K562 (cell line): ENCODE measurements at regions not wholly inside any gene's neighbourhood (a gene's known extent, or its start where the extent isn't known, plus 50 kb on each side); places are given as distances from the start of the nearest gene placed in this dataset.

Experiments used
- DACH1 ChIP-seq: fragments of 450-650 bp; IDR thresholded peaks from 2 replicates; pipeline ENCODE4 v1.6.1; 2018; ENCODE audit not compliant: partially characterized antibody
- ELF1 ChIP-seq: fragments of 200-800 bp; sonication (Bioruptor generic); IDR thresholded peaks from 2 replicates; pipeline ENCODE4 v1.6.1; 2016; ENCODE audit warnings: missing genetic modification characterization, missing compliant biosample characterization
- FUS ChIP-seq: fragments of 200-400 bp; formaldehyde crosslinking; optimal IDR thresholded peaks from 2 replicates; pipeline ENCODE3; 2017; ENCODE audit warnings: low read depth, low read length
- GABPA ChIP-seq: fragments of 200-800 bp; sonication (Bioruptor generic); conservative IDR thresholded peaks from 2 replicates; pipeline ENCODE4 v1.6.1; 2016; ENCODE audit warnings: low read depth, missing genetic modification characterization, missing compliant biosample characterization
- HIVEP1 ChIP-seq: fragments of 250-450 bp; sonication (Bioruptor Pico); IDR thresholded peaks from 2 replicates; pipeline ENCODE4 v1.4.0; 2020; ENCODE audit warnings: mild to moderate bottlenecking
- KLF6 ChIP-seq: fragments of 250-450 bp; sonication (Bioruptor Pico); IDR thresholded peaks from 2 replicates; pipeline ENCODE4 v1.4.0; 2020; ENCODE audit warnings: mild to moderate bottlenecking, moderate library complexity, borderline replicate concordance
- MAFK ChIP-seq: IDR thresholded peaks from 2 replicates; pipeline ENCODE4 v1.6.1; 2011; ENCODE audit warnings: low read length, improper control_type of control experiment
- NRF1 ChIP-seq, 2 experiments: fragments of 450-650 bp; IDR thresholded peaks in 1 of 2; conservative IDR thresholded peaks in 1 of 2; 2 replicates each; pipeline ENCODE4 v1.6.1; 2014; ENCODE audit warnings: mild to moderate bottlenecking in 2 of 2
- SLC30A9 ChIP-seq: fragments of 250-450 bp; sonication (Bioruptor Pico); IDR thresholded peaks from 2 replicates; pipeline ENCODE4 v1.8.0; 2022; ENCODE audit warnings: mild to moderate bottlenecking, moderate library complexity
- TF ChIP-seq, protein P1 (sequence below), 3 experiments: IDR thresholded peaks in 2 of 3; conservative IDR thresholded peaks in 1 of 3; 2 replicates each; pipeline ENCODE4 v1.5.1; 2011 to 2012; ENCODE audit warnings: low read length in 3 of 3, mild to moderate bottlenecking in 3 of 3, control low read depth in 2 of 3, improper control_type of control experiment in 1 of 3, inconsistent platforms in 1 of 3, low read depth in 1 of 3, mixed read lengths in 1 of 3, moderate library complexity in 1 of 3; ENCODE audit not compliant: insufficient read depth in 2 of 3
- TF ChIP-seq, protein P2 (sequence below), 2 experiments: fragments of 450-650 bp in 1 of 2; sonication (generic) in 1 of 2; formaldehyde crosslinking in 1 of 2; IDR thresholded peaks; 2 replicates each; pipeline versions ENCODE4 v1.7.1 to v1.9.0; 2016 to 2022; ENCODE audit warnings: inconsistent platforms in 1 of 2, mild to moderate bottlenecking in 1 of 2, missing genetic modification reagents in 1 of 2
- TF ChIP-seq, protein P3 (sequence below), 3 experiments: fragments of 200-800 bp in 1 of 3; fragments of 250-450 bp in 1 of 3; fragments of 450-650 bp in 1 of 3; sonication (Bioruptor Pico) in 1 of 3; sonication (Bioruptor generic) in 1 of 3; formaldehyde crosslinking in 1 of 3; IDR thresholded peaks; 2 replicates each; pipeline versions ENCODE4 v1.6.1 to v1.8.0; 2016 to 2022; ENCODE audit warnings: mild to moderate bottlenecking in 2 of 3, missing genetic modification characterization in 2 of 3, missing compliant biosample characterization in 1 of 3, moderate library complexity in 1 of 3
- TF ChIP-seq, protein P4 (sequence below): fragments of 250-450 bp; sonication (Bioruptor Pico); IDR thresholded peaks from 2 replicates; pipeline ENCODE4 v1.5.0; 2022; ENCODE audit warnings: mild to moderate bottlenecking

DNA sequence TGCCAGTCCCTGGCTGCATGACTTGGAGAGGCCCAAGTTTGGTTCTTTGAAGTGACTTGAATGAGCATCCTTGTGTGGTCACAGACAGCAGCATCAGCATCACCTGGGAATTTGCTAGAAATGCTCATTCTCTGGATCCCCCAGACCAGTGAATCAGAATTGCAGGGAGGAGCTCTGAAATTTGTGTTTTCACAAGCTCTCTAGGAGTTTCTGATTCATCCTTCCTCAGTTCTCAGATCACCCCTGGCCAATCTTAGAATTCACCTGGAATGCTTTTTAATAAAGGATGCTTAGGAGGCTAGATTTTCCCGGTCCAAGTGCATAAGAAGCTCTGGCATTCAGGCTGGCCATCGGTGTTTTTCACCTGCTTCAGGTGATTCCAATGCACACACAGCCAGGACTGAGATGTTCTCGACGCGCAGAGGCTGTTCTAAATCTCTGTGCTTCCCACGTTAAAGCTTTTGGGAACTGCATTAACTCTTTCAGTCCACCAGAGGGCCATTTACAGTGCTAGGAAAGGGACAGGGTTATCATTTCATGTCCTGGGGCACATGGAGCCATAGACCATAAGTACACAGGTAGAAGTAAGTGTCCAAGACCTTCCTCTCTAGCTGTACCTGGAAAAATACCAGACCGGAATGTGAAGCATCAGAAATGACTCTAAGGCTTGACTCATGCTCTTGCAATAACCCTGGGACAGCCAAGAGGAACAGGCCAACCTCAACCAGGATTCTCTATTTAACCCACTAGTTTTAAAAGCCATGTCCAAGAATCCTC lies 85.7 kb upstream of the XYLT1 start:
- TF ChIP-seq, protein P1, sequence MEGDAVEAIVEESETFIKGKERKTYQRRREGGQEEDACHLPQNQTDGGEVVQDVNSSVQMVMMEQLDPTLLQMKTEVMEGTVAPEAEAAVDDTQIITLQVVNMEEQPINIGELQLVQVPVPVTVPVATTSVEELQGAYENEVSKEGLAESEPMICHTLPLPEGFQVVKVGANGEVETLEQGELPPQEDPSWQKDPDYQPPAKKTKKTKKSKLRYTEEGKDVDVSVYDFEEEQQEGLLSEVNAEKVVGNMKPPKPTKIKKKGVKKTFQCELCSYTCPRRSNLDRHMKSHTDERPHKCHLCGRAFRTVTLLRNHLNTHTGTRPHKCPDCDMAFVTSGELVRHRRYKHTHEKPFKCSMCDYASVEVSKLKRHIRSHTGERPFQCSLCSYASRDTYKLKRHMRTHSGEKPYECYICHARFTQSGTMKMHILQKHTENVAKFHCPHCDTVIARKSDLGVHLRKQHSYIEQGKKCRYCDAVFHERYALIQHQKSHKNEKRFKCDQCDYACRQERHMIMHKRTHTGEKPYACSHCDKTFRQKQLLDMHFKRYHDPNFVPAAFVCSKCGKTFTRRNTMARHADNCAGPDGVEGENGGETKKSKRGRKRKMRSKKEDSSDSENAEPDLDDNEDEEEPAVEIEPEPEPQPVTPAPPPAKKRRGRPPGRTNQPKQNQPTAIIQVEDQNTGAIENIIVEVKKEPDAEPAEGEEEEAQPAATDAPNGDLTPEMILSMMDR (IDR thresholded peaks at IDR 0.05 in 2 of 3, conservative IDR thresholded peaks at IDR 0.05 in 1 of 3; ENCODE audit: insufficient read depth in 2 of 3, low read depth in 1 of 3, low read length in 3 of 3): peak; percentile 69 to 72 (median 70); a peak in 5 of 6 replicates
- TF ChIP-seq, protein P2, sequence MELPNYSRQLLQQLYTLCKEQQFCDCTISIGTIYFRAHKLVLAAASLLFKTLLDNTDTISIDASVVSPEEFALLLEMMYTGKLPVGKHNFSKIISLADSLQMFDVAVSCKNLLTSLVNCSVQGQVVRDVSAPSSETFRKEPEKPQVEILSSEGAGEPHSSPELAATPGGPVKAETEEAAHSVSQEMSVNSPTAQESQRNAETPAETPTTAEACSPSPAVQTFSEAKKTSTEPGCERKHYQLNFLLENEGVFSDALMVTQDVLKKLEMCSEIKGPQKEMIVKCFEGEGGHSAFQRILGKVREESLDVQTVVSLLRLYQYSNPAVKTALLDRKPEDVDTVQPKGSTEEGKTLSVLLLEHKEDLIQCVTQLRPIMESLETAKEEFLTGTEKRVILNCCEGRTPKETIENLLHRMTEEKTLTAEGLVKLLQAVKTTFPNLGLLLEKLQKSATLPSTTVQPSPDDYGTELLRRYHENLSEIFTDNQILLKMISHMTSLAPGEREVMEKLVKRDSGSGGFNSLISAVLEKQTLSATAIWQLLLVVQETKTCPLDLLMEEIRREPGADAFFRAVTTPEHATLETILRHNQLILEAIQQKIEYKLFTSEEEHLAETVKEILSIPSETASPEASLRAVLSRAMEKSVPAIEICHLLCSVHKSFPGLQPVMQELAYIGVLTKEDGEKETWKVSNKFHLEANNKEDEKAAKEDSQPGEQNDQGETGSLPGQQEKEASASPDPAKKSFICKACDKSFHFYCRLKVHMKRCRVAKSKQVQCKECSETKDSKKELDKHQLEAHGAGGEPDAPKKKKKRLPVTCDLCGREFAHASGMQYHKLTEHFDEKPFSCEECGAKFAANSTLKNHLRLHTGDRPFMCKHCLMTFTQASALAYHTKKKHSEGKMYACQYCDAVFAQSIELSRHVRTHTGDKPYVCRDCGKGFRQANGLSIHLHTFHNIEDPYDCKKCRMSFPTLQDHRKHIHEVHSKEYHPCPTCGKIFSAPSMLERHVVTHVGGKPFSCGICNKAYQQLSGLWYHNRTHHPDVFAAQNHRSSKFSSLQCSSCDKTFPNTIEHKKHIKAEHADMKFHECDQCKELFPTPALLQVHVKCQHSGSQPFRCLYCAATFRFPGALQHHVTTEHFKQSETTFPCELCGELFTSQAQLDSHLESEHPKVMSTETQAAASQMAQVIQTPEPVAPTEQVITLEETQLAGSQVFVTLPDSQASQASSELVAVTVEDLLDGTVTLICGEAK (IDR thresholded peaks at IDR 0.05): no peak
- TF ChIP-seq, protein P2 (CRISPR knock-in tag; IDR thresholded peaks at IDR 0.05): no peak
- no peak for TF ChIP-seq NRF1 (conservative IDR thresholded peaks at IDR 0.05 in 1 of 2, IDR thresholded peaks at IDR 0.05 in 1 of 2)
- no peak for TF ChIP-seq ELF1 (tag)
- no peak for TF ChIP-seq HIVEP1 (CRISPR knock-in tag)
- TF ChIP-seq KLF6 (CRISPR knock-in tag): no peak
- TF ChIP-seq DACH1: no peak
- TF ChIP-seq, protein P3, sequence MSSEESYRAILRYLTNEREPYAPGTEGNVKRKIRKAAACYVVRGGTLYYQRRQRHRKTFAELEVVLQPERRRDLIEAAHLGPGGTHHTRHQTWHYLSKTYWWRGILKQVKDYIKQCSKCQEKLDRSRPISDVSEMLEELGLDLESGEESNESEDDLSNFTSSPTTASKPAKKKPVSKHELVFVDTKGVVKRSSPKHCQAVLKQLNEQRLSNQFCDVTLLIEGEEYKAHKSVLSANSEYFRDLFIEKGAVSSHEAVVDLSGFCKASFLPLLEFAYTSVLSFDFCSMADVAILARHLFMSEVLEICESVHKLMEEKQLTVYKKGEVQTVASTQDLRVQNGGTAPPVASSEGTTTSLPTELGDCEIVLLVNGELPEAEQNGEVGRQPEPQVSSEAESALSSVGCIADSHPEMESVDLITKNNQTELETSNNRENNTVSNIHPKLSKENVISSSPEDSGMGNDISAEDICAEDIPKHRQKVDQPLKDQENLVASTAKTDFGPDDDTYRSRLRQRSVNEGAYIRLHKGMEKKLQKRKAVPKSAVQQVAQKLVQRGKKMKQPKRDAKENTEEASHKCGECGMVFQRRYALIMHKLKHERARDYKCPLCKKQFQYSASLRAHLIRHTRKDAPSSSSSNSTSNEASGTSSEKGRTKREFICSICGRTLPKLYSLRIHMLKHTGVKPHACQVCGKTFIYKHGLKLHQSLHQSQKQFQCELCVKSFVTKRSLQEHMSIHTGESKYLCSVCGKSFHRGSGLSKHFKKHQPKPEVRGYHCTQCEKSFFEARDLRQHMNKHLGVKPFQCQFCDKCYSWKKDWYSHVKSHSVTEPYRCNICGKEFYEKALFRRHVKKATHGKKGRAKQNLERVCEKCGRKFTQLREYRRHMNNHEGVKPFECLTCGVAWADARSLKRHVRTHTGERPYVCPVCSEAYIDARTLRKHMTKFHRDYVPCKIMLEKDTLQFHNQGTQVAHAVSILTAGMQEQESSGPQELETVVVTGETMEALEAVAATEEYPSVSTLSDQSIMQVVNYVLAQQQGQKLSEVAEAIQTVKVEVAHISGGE (CRISPR knock-in tag; IDR thresholded peaks at IDR 0.05): no peak
- no peak for TF ChIP-seq FUS
- TF ChIP-seq GABPA (tag): no peak
- no peak for TF ChIP-seq MAFK
- TF ChIP-seq, protein P4, sequence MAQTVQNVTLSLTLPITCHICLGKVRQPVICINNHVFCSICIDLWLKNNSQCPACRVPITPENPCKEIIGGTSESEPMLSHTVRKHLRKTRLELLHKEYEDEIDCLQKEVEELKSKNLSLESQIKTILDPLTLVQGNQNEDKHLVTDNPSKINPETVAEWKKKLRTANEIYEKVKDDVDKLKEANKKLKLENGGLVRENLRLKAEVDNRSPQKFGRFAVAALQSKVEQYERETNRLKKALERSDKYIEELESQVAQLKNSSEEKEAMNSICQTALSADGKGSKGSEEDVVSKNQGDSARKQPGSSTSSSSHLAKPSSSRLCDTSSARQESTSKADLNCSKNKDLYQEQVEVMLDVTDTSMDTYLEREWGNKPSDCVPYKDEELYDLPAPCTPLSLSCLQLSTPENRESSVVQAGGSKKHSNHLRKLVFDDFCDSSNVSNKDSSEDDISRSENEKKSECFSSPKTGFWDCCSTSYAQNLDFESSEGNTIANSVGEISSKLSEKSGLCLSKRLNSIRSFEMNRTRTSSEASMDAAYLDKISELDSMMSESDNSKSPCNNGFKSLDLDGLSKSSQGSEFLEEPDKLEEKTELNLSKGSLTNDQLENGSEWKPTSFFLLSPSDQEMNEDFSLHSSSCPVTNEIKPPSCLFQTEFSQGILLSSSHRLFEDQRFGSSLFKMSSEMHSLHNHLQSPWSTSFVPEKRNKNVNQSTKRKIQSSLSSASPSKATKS (CRISPR knock-in tag): no peak
- TF ChIP-seq SLC30A9 (CRISPR knock-in tag): no peak
